PFSK-1 (cell line): ENCODE measurements at regions not wholly inside any gene's neighbourhood (a gene's known extent, or its start where the extent isn't known, plus 50 kb on each side); places are given as distances from the start of the nearest gene placed in this dataset.

ENCODE experiments used
- FOXP2 ChIP-seq: optimal IDR thresholded peaks from 2 replicates; pipeline ENCODE3; 2011; ENCODE audit warnings: borderline replicate concordance, control low read depth, inconsistent platforms; ENCODE audit not compliant: insufficient read depth; ENCODE audit errors: extremely low read length, extremely low read depth
- POLR2AphosphoS5 ChIP-seq: IDR thresholded peaks from 2 replicates; pipeline ENCODE4 v1.6.1; 2012; ENCODE audit warnings: low read depth, mild to moderate bottlenecking, control low read depth, low read length, moderate library complexity
- REST ChIP-seq, 2 experiments: IDR thresholded peaks; 2 replicates each; pipeline versions ENCODE4 v1.6.1 to v1.8.0; 2011 to 2012; ENCODE audit warnings: low read depth in 2 of 2, low read length in 2 of 2, control low read depth in 1 of 2, inconsistent platforms in 1 of 2, mild to moderate bottlenecking in 1 of 2, moderate library complexity in 1 of 2; ENCODE audit not compliant: insufficient read depth in 1 of 2
- SIN3A ChIP-seq: IDR thresholded peaks from 2 replicates; pipeline ENCODE4 v1.6.1; 2012; ENCODE audit warnings: mild to moderate bottlenecking, low read length, moderate library complexity, borderline replicate concordance; ENCODE audit not compliant: insufficient read depth
- TAF1 ChIP-seq: IDR thresholded peaks from 2 replicates; pipeline ENCODE4 v1.6.1; 2012; ENCODE audit warnings: low read length, control low read depth, borderline replicate concordance; ENCODE audit not compliant: insufficient read depth

GRCh38 chr4:156663663-156664062 is 307.9 kb downstream of the PDGFC start:
- TF ChIP-seq REST (IDR thresholded peaks at IDR 0.05; ENCODE audit: insufficient read depth in 1 of 2, low read depth in 2 of 2, low read length in 2 of 2) (no peak), POLR2AphosphoS5 (no peak)

- TF ChIP-seq POLR2AphosphoS5 (no peak), SIN3A (no peak), FOXP2 (no peak), REST (IDR thresholded peaks at IDR 0.05; ENCODE audit: insufficient read depth in 1 of 2, low read depth in 2 of 2, low read length in 2 of 2) (no peak), TAF1 (no peak)
These were observed 308.7 kb downstream of the PDGFC start for GRCh38 chr4:156662921-156663320.

GRCh38 chr4:156661555-156661954 is 310.0 kb downstream of the PDGFC start:
- TF ChIP-seq SIN3A (no peak), TAF1 (no peak), POLR2AphosphoS5 (no peak), FOXP2 (no peak), REST (IDR thresholded peaks at IDR 0.05; ENCODE audit: insufficient read depth in 1 of 2, low read depth in 2 of 2, low read length in 2 of 2) (no peak)

- TF ChIP-seq SIN3A (no peak), TAF1 (no peak), FOXP2 (no peak), REST (IDR thresholded peaks at IDR 0.05; ENCODE audit: insufficient read depth in 1 of 2, low read depth in 2 of 2, low read length in 2 of 2) (no peak), POLR2AphosphoS5 (no peak)
These were observed 311.1 kb downstream of the PDGFC start for GRCh38 chr4:156660465-156660864.

GRCh38 chr4:156659983-156660382 is 311.6 kb downstream of the PDGFC start:
- no peak for TF ChIP-seq FOXP2
- TF ChIP-seq TAF1 = no peak
